SK-N-SH (cell line): ENCODE measurements at regions not wholly inside any gene's neighbourhood (a gene's known extent, or its start where the extent isn't known, plus 50 kb on each side); places are given as distances from the start of the nearest gene placed in this dataset.
A peak's percentile ranks its signal among the peaks of the same experiment; 100 is the strongest.
"Not testable (repeated sequence)": the region's sequence is repeated elsewhere in the genome, so short reads cannot be mapped to it uniquely, and the experiment has no call there.

Experiments used
- CTCF ChIA-PET: fragments of 300-600, 350-600 bp; formaldehyde crosslinking; extraction: SDS; loops from one replicate; lab custom pipeline; 2021; lab: Yijun Ruan, JAX
- POLR2A ChIA-PET: fragments of 350-600 bp; sonication (Branson Sonifier 250); formaldehyde crosslinking; extraction: SDS; loops from one replicate; lab custom pipeline; 2020; ENCODE audit warnings: antibody characterized with exemption, inconsistent platforms; lab: Yijun Ruan, JAX
- DNase-seq: peaks from one replicate; pipeline ENCODE4 v3.0.0; 2012
- H2AFZ ChIP-seq: fragments of 200-600 bp; sonication (generic); 2 replicates; pipeline ENCODE4 v1.8.1; 2016; ENCODE audit warnings: antibody characterized with exemption, mild to moderate bottlenecking, low read depth
- H3F3A ChIP-seq: fragments of 200-600 bp; sonication (generic); replicated peaks from 2 replicates; pipeline ENCODE3; 2016; ENCODE audit warnings: antibody characterized with exemption, mild to moderate bottlenecking; ENCODE audit not compliant: insufficient read depth
- H3K27ac ChIP-seq, 2 experiments: fragments of 200-500 bp in 1 of 2; fragments of 200-600 bp in 1 of 2; sonication (Bioruptor generic) in 1 of 2; sonication (generic), shearing (Covaris generic) in 1 of 2; 2 replicates each; pipeline versions ENCODE4 v1.5.1 to v1.6.1; 2014 to 2016; ENCODE audit warnings: low read depth in 2 of 2, inconsistent platforms in 1 of 2, low read length in 1 of 2, mild to moderate bottlenecking in 1 of 2, mixed read lengths in 1 of 2
- H3K27me3 ChIP-seq: fragments of 200-600 bp; sonication (generic), shearing (Covaris generic); 2 replicates; pipeline ENCODE4 v1.6.1; 2016; ENCODE audit warnings: mixed run types; ENCODE audit not compliant: insufficient read depth
- H3K36me3 ChIP-seq, 2 experiments: fragments of 200-500 bp in 1 of 2; fragments of 200-600 bp in 1 of 2; sonication (Bioruptor generic) in 1 of 2; sonication (generic) in 1 of 2; replicated peaks in 1 of 2; 2 replicates each; pipeline versions ENCODE3 to v1.5.1; 2014 to 2016; ENCODE audit warnings: low read length in 1 of 2, mild to moderate bottlenecking in 1 of 2; ENCODE audit not compliant: insufficient read depth in 2 of 2, control insufficient read depth in 1 of 2
- H3K4me1 ChIP-seq, 2 experiments: fragments of 200-500 bp in 1 of 2; fragments of 200-600 bp in 1 of 2; sonication (Bioruptor generic) in 1 of 2; sonication (generic), shearing (Covaris generic) in 1 of 2; 2 replicates each; pipeline versions ENCODE4 v1.5.1 to v1.6.1; 2014 to 2016; ENCODE audit warnings: low read depth in 1 of 2, low read length in 1 of 2, mixed run types in 1 of 2; ENCODE audit not compliant: insufficient read depth in 2 of 2, control insufficient read depth in 1 of 2
- H3K4me2 ChIP-seq: fragments of 200-600 bp; sonication (generic), shearing (Covaris generic); 2 replicates; pipeline ENCODE4 v1.6.1; 2017; ENCODE audit warnings: mixed run types
- H3K4me3 ChIP-seq, 2 experiments: fragments of 200-500 bp in 1 of 2; fragments of 200-600 bp in 1 of 2; sonication (Bioruptor generic) in 1 of 2; sonication (generic), shearing (Covaris generic) in 1 of 2; 2 replicates each; pipeline versions ENCODE4 v1.5.1 to v1.8.1; 2014 to 2016; ENCODE audit warnings: low read depth in 2 of 2, inconsistent platforms in 1 of 2, low read length in 1 of 2, mild to moderate bottlenecking in 1 of 2, mixed read lengths in 1 of 2, moderate library complexity in 1 of 2
- H3K79me2 ChIP-seq: fragments of 200-600 bp; sonication (generic); 2 replicates; pipeline ENCODE4 v1.8.1; 2017; ENCODE audit warnings: mild to moderate bottlenecking; ENCODE audit not compliant: insufficient read depth
- H3K9ac ChIP-seq: fragments of 200-600 bp; sonication (generic); 2 replicates; pipeline ENCODE4 v1.6.1; 2017; ENCODE audit warnings: mixed run types
- H3K9me2 ChIP-seq: fragments of 200-600 bp; sonication (generic); 2 replicates; pipeline ENCODE4 v1.6.1; 2017; ENCODE audit warnings: mixed run types
- H3K9me3 ChIP-seq: fragments of 200-600 bp; sonication (generic); 2 replicates; pipeline ENCODE4 v1.6.1; 2017; ENCODE audit warnings: mixed run types, mild to moderate bottlenecking, moderate library complexity
- H4K20me1 ChIP-seq: fragments of 200-600 bp; sonication (generic); 2 replicates; pipeline ENCODE4 v1.6.1; 2017; ENCODE audit warnings: mild to moderate bottlenecking, mixed run types; ENCODE audit not compliant: insufficient read depth
- CHD2 ChIP-seq: fragments of 150-350 bp; IDR thresholded peaks from 2 replicates; pipeline ENCODE4 v1.6.1; 2018; ENCODE audit warnings: low read length; ENCODE audit not compliant: partially characterized antibody
- ELF1 ChIP-seq: IDR thresholded peaks from 2 replicates; pipeline ENCODE4 v1.4.0; 2012
- EP300 ChIP-seq, 2 experiments: IDR thresholded peaks; 2 replicates each; pipeline versions ENCODE4 v1.4.0 to v1.6.1; 2012; ENCODE audit warnings: borderline replicate concordance in 1 of 2, low read depth in 1 of 2, low read length in 1 of 2
- EZH2phosphoT487 ChIP-seq: fragments of 200-600 bp; sonication (generic); IDR thresholded peaks from 2 replicates; pipeline ENCODE4 v1.6.1; 2017; ENCODE audit warnings: low read depth, mixed run types, mild to moderate bottlenecking, antibody characterized with exemption, moderate library complexity, borderline replicate concordance
- FOXJ3 ChIP-seq: sonication (generic); formaldehyde crosslinking; IDR thresholded peaks from 2 replicates; pipeline ENCODE4 v1.5.1; 2020; ENCODE audit warnings: mild to moderate bottlenecking, missing genetic modification reagents
- JUND ChIP-seq: IDR thresholded peaks from 2 replicates; pipeline ENCODE4 v1.4.0; 2012
- RXRA ChIP-seq: IDR thresholded peaks from 2 replicates; pipeline ENCODE4 v1.4.0; 2012; ENCODE audit warnings: low read depth, mild to moderate bottlenecking, borderline replicate concordance
- SIN3A ChIP-seq: IDR thresholded peaks from 2 replicates; pipeline ENCODE4 v1.6.1; 2012; ENCODE audit warnings: low read depth, mild to moderate bottlenecking, low read length, moderate library complexity, borderline replicate concordance
- SMC3 ChIP-seq: IDR thresholded peaks from 2 replicates; pipeline ENCODE4 v1.6.1; 2012; ENCODE audit warnings: low read depth, low read length, improper control_type of control experiment
- YY1 ChIP-seq: IDR thresholded peaks from 2 replicates; pipeline ENCODE4 v1.4.0; 2012; ENCODE audit warnings: low read depth, mild to moderate bottlenecking
- WGBS: methylation state at CpG from one replicate; pipeline ENCODE4 v1.1.6; 2017; ENCODE audit warnings: low lambda C conversion rate; 5-methylcytosine and 5-hydroxymethylcytosine counted together
- TF ChIP-seq, protein P1 (sequence below): IDR thresholded peaks from 2 replicates; pipeline ENCODE4 v1.4.0; 2012; ENCODE audit warnings: low read depth, borderline replicate concordance
- TF ChIP-seq, protein P2 (sequence below): IDR thresholded peaks from 2 replicates; pipeline ENCODE4; 2012
- TF ChIP-seq, protein P3 (sequence below): IDR thresholded peaks from 2 replicates; pipeline ENCODE4 v1.4.0; 2012; ENCODE audit warnings: low read depth
- TF ChIP-seq, protein P4 (sequence below): IDR thresholded peaks from 2 replicates; pipeline ENCODE4 v1.6.1; 2012; ENCODE audit warnings: mild to moderate bottlenecking, low read depth, low read length, moderate library complexity
- TF ChIP-seq, protein P5 (sequence below): fragments of 150-350 bp; IDR thresholded peaks from 2 replicates; pipeline ENCODE4 v1.6.1; 2017; ENCODE audit warnings: antibody characterized with exemption, low read length, low read depth, borderline replicate concordance

DNA sequence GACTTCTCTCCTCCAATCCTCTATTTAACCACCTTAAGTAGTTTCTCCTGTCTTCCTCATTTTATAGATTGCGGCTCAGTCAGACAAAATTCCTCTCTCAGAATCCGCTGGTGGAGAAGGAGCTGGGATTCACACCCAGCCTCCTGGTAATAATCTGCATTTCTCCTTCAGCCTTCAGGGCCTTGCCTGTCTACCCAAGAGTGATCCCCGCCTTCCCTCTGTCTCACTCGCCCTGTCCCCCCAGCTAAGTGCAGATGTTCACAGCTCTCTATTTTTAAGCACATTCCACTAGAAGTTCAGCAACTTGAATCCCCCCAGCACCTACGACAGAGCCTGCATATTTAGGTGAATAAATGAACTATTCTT is 212.5 kb upstream of the HAAO start:
- CTCF ChIA-PET = interaction anchor here (1.4 to 4.4 kb wide), 3 partner anchors 30 to 224 kb away, joined by 4 to 19 read pairs (median 7); no protein-coding TSS in a partner anchor

DNA sequence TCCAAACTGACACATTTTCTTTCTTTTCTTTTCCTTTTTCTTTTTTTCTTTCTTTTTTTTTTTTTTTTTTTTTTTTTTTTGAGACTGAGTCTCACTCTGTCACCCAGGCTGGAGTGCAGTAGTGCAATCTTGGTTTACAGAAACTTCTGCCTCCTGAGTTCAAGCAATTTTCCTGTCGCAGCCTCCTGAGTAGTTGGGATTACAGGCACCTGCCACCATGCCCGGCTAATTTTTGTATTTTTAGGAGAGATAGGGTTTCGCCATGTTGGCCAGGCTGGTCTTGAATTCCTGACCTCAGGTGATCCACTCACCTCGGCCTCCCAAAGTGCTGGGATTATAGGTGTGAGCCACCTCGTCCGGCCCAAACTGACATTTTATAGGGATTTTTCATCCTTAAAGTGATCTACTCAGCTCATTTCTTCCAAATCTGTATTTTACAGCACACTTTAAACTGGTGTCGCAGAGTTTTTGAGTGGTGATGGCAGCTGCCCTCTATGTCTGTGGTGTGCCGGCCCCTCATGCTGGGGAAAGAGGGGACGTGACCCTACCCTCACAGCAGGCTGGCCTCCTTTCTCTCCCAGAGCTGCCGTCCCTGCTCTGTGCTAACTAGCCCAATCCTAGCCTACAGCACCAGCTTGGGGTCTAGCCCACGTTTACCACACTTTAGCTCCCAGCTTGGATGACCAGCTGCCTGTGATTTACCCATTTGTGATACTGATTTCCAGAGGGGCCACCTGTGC is 211.9 kb upstream of the HAAO start:
- not testable (repeated sequence) for H3K4me3 ChIP-seq, H3K27ac ChIP-seq, H4K20me1 ChIP-seq, H2AFZ ChIP-seq, H3K9me2 ChIP-seq, H3K27me3 ChIP-seq, H3F3A ChIP-seq, H3K4me2 ChIP-seq, H3K79me2 ChIP-seq, H3K4me1 ChIP-seq, H3K9me3 ChIP-seq, H3K36me3 ChIP-seq, H3K9ac ChIP-seq
- DNase-seq = peak; percentile 28
- ChIA-PET POLR2A (interaction anchor here (0.6 to 1.2 kb wide), 2 partner anchors 43 to 579 kb away, joined by 3 read pairs; no protein-coding TSS in a partner anchor), CTCF (interaction anchor here (1.4 to 4.4 kb wide), 3 partner anchors 30 to 224 kb away, joined by 4 to 19 read pairs (median 7); no protein-coding TSS in a partner anchor)
- WGBS = 89% methylated on average over 11 of the region's 11 CpGs

More for the DNA sequence above, 212.5 kb upstream of the HAAO start:
- Histone ChIP-seq H2AFZ (no peak overlapping the region), H3K9me3 (no peaks in the 10 kb centered on the region), H3F3A (no peaks in the 10 kb centered on the region), H4K20me1 (no peaks in the 10 kb centered on the region), H3K4me2 (no peak overlapping the region), H3K27ac (no peak overlapping the region), H3K4me1 (peaks cover 0 to 6% of the 10 kb centered on the region in 2 experiments; a peak in 1 of 4 replicates), H3K27me3 (no peaks in the 10 kb centered on the region), H3K36me3 (no peaks in the 10 kb centered on the region), H3K4me3 (no peak overlapping the region), H3K79me2 (no peaks in the 10 kb centered on the region), H3K9me2 (no peaks in the 10 kb centered on the region), H3K9ac (no peak overlapping the region)
- peak; percentile 22 for DNase-seq
- TF ChIP-seq, protein P1, sequence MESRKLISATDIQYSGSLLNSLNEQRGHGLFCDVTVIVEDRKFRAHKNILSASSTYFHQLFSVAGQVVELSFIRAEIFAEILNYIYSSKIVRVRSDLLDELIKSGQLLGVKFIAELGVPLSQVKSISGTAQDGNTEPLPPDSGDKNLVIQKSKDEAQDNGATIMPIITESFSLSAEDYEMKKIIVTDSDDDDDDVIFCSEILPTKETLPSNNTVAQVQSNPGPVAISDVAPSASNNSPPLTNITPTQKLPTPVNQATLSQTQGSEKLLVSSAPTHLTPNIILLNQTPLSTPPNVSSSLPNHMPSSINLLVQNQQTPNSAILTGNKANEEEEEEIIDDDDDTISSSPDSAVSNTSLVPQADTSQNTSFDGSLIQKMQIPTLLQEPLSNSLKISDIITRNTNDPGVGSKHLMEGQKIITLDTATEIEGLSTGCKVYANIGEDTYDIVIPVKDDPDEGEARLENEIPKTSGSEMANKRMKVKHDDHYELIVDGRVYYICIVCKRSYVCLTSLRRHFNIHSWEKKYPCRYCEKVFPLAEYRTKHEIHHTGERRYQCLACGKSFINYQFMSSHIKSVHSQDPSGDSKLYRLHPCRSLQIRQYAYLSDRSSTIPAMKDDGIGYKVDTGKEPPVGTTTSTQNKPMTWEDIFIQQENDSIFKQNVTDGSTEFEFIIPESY = no peak
- TF ChIP-seq ELF1 (no peak), SMC3 (no peak), EP300 (IDR thresholded peaks at IDR 0.05; ENCODE audit: borderline replicate concordance in 1 of 2, low read depth in 1 of 2, low read length in 1 of 2) (no peak), EZH2phosphoT487 (no peak), YY1 (no peak), FOXJ3 (no peak), SIN3A (no peak), RXRA (no peak), CHD2 (no peak), JUND (no peak)
- TF ChIP-seq, protein P2, sequence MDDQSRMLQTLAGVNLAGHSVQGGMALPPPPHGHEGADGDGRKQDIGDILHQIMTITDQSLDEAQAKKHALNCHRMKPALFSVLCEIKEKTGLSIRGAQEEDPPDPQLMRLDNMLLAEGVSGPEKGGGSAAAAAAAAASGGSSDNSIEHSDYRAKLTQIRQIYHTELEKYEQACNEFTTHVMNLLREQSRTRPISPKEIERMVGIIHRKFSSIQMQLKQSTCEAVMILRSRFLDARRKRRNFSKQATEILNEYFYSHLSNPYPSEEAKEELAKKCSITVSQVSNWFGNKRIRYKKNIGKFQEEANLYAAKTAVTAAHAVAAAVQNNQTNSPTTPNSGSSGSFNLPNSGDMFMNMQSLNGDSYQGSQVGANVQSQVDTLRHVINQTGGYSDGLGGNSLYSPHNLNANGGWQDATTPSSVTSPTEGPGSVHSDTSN = no peak
- TF ChIP-seq, protein P3, sequence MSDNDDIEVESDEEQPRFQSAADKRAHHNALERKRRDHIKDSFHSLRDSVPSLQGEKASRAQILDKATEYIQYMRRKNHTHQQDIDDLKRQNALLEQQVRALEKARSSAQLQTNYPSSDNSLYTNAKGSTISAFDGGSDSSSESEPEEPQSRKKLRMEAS = no peak
- TF ChIP-seq, protein P4, sequence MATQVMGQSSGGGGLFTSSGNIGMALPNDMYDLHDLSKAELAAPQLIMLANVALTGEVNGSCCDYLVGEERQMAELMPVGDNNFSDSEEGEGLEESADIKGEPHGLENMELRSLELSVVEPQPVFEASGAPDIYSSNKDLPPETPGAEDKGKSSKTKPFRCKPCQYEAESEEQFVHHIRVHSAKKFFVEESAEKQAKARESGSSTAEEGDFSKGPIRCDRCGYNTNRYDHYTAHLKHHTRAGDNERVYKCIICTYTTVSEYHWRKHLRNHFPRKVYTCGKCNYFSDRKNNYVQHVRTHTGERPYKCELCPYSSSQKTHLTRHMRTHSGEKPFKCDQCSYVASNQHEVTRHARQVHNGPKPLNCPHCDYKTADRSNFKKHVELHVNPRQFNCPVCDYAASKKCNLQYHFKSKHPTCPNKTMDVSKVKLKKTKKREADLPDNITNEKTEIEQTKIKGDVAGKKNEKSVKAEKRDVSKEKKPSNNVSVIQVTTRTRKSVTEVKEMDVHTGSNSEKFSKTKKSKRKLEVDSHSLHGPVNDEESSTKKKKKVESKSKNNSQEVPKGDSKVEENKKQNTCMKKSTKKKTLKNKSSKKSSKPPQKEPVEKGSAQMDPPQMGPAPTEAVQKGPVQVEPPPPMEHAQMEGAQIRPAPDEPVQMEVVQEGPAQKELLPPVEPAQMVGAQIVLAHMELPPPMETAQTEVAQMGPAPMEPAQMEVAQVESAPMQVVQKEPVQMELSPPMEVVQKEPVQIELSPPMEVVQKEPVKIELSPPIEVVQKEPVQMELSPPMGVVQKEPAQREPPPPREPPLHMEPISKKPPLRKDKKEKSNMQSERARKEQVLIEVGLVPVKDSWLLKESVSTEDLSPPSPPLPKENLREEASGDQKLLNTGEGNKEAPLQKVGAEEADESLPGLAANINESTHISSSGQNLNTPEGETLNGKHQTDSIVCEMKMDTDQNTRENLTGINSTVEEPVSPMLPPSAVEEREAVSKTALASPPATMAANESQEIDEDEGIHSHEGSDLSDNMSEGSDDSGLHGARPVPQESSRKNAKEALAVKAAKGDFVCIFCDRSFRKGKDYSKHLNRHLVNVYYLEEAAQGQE = no peak
- TF ChIP-seq, protein P5, sequence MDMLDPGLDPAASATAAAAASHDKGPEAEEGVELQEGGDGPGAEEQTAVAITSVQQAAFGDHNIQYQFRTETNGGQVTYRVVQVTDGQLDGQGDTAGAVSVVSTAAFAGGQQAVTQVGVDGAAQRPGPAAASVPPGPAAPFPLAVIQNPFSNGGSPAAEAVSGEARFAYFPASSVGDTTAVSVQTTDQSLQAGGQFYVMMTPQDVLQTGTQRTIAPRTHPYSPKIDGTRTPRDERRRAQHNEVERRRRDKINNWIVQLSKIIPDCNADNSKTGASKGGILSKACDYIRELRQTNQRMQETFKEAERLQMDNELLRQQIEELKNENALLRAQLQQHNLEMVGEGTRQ = no peak
- POLR2A ChIA-PET = interaction anchor here (1.2 kb wide), 1 partner anchor 42 kb away, joined by 3 read pairs; no protein-coding TSS in a partner anchor
- 92% methylated on average over 5 of the region's 5 CpGs for WGBS
